Fibroblast of pulmonary artery (primary cell): ENCODE measurements at regions not wholly inside any gene's neighbourhood (a gene's known extent, or its start where the extent isn't known, plus 50 kb on each side); places are given as distances from the start of the nearest gene placed in this dataset.
A peak's percentile ranks its signal among the peaks of the same experiment; 100 is the strongest.

ENCODE experiments used
- DNase-seq: peaks from one replicate; pipeline ENCODE4 v3.0.0-alpha.2; 2010; ENCODE audit warnings: low read depth
- H3K4me3 ChIP-seq: replicated peaks from 2 replicates; pipeline ENCODE4 v1.5.1; 2011; ENCODE audit warnings: low read depth, mild to moderate bottlenecking, control low read depth, low read length, moderate library complexity
- TF ChIP-seq, protein P1 (sequence below): IDR thresholded peaks from 2 replicates; pipeline ENCODE4 v1.5.1; 2011; ENCODE audit warnings: mild to moderate bottlenecking, control low read depth, low read length, inconsistent platforms; ENCODE audit errors: missing control alignments

DNA sequence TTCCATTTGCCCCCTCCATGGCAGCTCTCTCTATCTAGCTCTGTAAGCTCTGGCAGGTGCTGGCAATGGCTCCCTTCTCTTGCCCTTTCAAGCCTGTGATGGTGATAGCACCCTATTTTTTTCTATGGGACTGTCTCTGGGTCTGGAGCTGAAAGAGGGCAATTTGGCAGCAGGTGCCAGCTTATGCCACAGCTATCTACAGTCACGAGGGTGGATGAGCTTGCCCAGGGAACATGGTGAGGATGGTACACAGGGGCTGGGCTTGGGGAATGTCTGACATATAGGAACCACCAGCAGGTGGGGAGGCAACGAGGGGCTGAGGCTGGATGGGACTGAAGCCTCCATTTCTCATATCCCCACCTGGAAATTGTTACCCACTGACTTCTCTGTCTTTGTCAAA, 175.4 kb upstream of the SYT13 start:
- H3K4me3 ChIP-seq, result no peak overlapping the region
- TF ChIP-seq, protein P1, sequence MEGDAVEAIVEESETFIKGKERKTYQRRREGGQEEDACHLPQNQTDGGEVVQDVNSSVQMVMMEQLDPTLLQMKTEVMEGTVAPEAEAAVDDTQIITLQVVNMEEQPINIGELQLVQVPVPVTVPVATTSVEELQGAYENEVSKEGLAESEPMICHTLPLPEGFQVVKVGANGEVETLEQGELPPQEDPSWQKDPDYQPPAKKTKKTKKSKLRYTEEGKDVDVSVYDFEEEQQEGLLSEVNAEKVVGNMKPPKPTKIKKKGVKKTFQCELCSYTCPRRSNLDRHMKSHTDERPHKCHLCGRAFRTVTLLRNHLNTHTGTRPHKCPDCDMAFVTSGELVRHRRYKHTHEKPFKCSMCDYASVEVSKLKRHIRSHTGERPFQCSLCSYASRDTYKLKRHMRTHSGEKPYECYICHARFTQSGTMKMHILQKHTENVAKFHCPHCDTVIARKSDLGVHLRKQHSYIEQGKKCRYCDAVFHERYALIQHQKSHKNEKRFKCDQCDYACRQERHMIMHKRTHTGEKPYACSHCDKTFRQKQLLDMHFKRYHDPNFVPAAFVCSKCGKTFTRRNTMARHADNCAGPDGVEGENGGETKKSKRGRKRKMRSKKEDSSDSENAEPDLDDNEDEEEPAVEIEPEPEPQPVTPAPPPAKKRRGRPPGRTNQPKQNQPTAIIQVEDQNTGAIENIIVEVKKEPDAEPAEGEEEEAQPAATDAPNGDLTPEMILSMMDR, result no peak
- DNase-seq, result no peak

DNA sequence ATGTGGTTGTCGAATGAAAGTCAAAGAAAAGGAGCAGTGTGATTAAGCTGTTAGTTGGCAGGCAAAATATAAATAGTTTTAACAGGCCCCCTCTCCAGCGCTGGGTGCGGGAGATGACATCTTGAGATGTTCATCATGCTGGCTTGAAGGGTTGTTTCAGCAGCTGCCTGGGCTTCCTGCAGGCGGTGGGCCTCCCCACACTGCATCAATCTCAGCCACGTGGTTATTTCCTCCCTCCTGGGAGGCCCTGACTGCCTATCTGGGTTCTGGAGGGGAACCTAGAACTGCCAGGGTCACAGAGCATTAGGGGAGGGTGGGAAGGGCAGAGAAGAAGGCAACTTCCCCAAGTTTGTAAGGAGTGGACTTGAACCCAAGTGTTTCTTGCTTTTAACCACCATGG, 173.3 kb upstream of the SYT13 start:
- H3K4me3 ChIP-seq, result no peak overlapping the region
- TF ChIP-seq, protein P1, result no peak
- DNase-seq, result no peak

DNA sequence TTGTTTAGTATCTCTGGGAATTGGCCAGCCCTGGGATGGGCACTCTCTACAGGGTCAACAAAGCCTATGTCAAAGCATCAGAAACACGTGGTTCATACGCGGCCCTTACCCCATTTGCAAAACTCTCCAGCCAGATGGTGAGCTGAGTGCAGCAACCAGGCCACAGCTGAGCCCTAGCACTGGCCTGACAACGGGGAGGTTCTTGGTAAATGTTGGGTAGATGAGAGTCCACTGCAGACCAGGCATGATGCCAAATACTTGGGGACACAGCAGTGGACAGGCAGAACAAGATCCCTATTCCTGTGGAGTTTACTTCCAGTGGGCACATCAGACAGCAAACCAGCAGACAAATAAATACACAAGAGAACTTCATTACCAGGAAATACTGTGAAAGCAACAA, 172.1 kb upstream of the SYT13 start:
- no peak for DNase-seq
- TF ChIP-seq, protein P1, result no peak
- no peak overlapping the region for H3K4me3 ChIP-seq

DNA sequence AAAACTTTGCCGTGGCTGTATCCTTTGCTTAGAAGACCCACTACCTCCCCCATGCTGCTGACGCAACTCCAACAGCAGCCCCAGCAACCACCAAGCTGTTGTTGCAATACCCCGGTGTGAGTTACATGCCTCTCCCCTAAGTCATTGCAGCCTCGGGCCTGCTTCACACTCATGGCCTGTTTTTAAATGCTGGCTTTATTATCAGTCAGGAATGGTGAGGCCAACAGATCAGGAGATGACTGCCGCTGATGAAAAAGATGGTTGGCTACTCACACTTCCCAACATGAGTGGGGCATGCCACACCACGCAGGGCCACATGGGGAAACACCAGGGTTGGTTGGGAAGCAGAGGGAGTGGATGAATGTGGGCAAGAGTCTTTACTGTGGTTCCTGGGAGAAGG, 171.5 kb upstream of the SYT13 start:
- peak; percentile 95 for DNase-seq
- H3K4me3 ChIP-seq, result no peak overlapping the region
- TF ChIP-seq, protein P1, result no peak

DNA sequence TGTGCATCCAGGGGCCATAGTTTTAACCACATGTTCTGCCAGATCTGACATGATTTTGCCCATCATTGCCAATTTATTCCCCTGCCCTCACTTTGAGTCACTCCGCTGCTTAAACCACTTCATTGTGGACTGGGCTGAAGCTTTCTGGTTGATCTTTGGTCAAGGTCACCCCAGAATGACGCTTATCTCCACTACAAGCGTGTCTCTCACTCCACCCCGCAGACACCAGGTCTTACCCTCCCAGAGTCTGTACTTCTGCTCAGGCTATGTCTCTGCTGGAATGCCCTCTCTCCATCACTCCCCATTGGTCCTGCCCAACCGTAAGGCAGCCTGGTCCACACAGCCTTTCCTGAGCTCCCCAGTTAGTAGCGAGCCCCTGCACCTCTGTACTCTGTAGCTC, 170.5 kb upstream of the SYT13 start:
- TF ChIP-seq, protein P1, result no peak
- DNase-seq, result no peak
- no peak overlapping the region for H3K4me3 ChIP-seq

DNA sequence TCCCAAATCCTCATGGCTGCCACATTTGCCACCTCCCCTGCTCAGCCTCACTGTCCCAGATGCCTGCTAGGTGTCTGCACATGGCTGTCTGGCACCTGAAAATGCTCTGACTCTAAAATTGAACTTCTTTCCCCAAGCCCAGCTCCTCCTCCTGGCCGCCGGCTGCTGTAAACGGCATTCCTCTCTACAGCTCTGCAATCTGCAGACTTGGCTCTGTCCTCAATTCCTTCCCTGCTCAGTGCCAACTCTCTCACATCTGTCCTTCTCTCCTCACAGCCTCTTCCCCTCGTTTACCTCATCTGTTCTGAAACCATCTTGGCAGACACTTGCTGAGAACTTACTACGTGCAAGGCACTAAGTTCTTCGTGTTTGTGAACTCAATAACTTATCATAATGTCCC, 169.4 kb upstream of the SYT13 start:
- TF ChIP-seq, protein P1, result no peak
- DNase-seq, result peak; percentile 59
- no peak overlapping the region for H3K4me3 ChIP-seq

DNA sequence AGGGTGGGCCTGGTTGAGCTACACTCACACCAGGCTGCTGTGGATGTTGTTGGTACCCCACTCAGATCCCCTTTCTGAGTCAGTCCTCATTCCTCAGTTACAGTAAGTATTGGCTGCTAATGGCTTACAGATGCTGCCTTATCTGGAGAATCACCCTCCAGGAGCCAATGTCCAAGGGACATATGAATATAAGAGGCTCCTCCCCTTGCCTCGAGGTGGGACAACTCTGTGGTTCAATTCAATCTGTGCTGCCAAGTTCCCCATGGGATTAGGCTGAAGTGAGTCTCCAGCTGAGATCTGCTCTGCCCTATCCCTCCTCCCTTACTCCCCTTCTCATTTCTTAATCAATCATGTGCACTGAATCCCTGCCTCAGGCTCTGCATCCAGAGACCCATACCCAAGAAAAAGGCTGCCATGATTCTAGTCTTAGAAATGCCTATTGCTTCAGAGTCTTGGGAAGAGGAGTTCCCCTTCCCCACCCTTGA, 168.8 kb upstream of the SYT13 start:
- no peak for DNase-seq
- TF ChIP-seq, protein P1, result no peak
- no peak overlapping the region for H3K4me3 ChIP-seq
